K562 (cell line): ENCODE measurements at regions not wholly inside any gene's neighbourhood (a gene's known extent, or its start where the extent isn't known, plus 50 kb on each side); places are given as distances from the start of the nearest gene placed in this dataset.

Experiments
- ATAC-seq: fragments of 200-7000 bp; cut with Tn5 transposase; 3 replicates; pipeline ENCODE4 v1.9.1; 2020; ENCODE audit warnings: moderate library complexity
- BruUV-seq: library from RNA; stranded (reverse); fragments of 400-500 nt; replicated peaks from 2 replicates; lab custom pipeline; 2021; lab: Mats Ljungman, UMichigan
- CTCF ChIA-PET: fragments of 300-600 bp; formaldehyde crosslinking; extraction: SDS; loops from one replicate; lab custom pipeline; 2021; ENCODE audit warnings: low intra/inter-chr PET ratio; lab: Yijun Ruan, JAX
- POLR2A ChIA-PET: fragments of 300-600, 350-650 bp; sonication (Branson Sonifier 250); formaldehyde crosslinking; extraction: SDS; loops from one replicate; lab custom pipeline; 2021; ENCODE audit warnings: antibody characterized with exemption, inconsistent platforms; lab: Yijun Ruan, JAX
- DNase-seq, 4 experiments: peaks; one replicate each; pipeline versions ENCODE4 v3.0.0 to v3.0.0-alpha.2; 2011 to 2018; ENCODE audit warnings: low spot score in 3 of 4, mixed read lengths in 3 of 4; ENCODE audit errors: extremely low read depth in 1 of 4
- FAIRE-seq: peaks from 2 replicates; lab custom pipeline; 2011; peaks lifted over from hg19 to GRCh38; lab: Jason Lieb, UNC
- H2AFZ ChIP-seq: 2 replicates; pipeline ENCODE4 v1.6.0; 2011; ENCODE audit warnings: low read depth, low read length, control low read depth, inconsistent platforms
- H3K27ac ChIP-seq: fragments of 200-600 bp; 3 replicates; pipeline ENCODE4 v1.8.0; 2011; ENCODE audit warnings: low read depth, mild to moderate bottlenecking, control low read depth, inconsistent platforms, low read length, moderate library complexity, mixed read lengths; ENCODE audit errors: extremely low read depth
- H3K27me3 ChIP-seq, 2 experiments: fragments of 300-600 bp in 1 of 2; 2 replicates in 1 of 2; 3 replicates in 1 of 2; pipeline versions ENCODE4 v1.6.0 to v1.8.0; 2011; ENCODE audit warnings: inconsistent platforms in 2 of 2, low read length in 2 of 2, mild to moderate bottlenecking in 1 of 2, mixed read lengths in 1 of 2, moderate library complexity in 1 of 2; ENCODE audit not compliant: control insufficient read depth in 2 of 2, insufficient read depth in 2 of 2
- H3K36me3 ChIP-seq: fragments of 300-600 bp; 3 replicates; pipeline ENCODE4 v1.8.0; 2011; ENCODE audit warnings: mild to moderate bottlenecking, low read length, inconsistent platforms; ENCODE audit not compliant: control insufficient read depth, insufficient read depth
- H3K4me1 ChIP-seq, 2 experiments: fragments of 200-600 bp in 1 of 2; replicated peaks in 1 of 2; 2 replicates in 1 of 2; 3 replicates in 1 of 2; pipeline versions ENCODE4 v1.5.1 to v1.8.0; 2011; ENCODE audit warnings: inconsistent platforms in 2 of 2, low read length in 2 of 2, mild to moderate bottlenecking in 1 of 2, mixed read lengths in 1 of 2, moderate library complexity in 1 of 2; ENCODE audit not compliant: control insufficient read depth in 2 of 2, insufficient read depth in 2 of 2
- H3K4me2 ChIP-seq: 2 replicates; pipeline ENCODE4 v1.6.1; 2011; ENCODE audit warnings: low read length, control low read depth, inconsistent platforms, mixed read lengths; ENCODE audit not compliant: insufficient read depth
- H3K4me3 ChIP-seq: fragments of 200-600 bp; sonication (generic), shearing (Covaris generic); 2 replicates; pipeline ENCODE4 v1.5.1; 2016; ENCODE audit warnings: control low read depth, inconsistent platforms
- H3K79me2 ChIP-seq: fragments of 200-600 bp; 3 replicates; pipeline ENCODE4 v1.8.0; 2011; ENCODE audit warnings: low read length, inconsistent platforms; ENCODE audit not compliant: control insufficient read depth, insufficient read depth
- H3K9ac ChIP-seq, 2 experiments: 2 replicates each; pipeline versions ENCODE4 v1.6.0 to v1.6.1; 2011; ENCODE audit warnings: low read depth in 2 of 2, low read length in 2 of 2, control low read depth in 1 of 2, inconsistent platforms in 1 of 2, mild to moderate bottlenecking in 1 of 2, mixed read lengths in 1 of 2; ENCODE audit not compliant: insufficient read depth in 1 of 2
- H3K9me1 ChIP-seq: one replicate; pipeline ENCODE4 v1.6.0; 2011; ENCODE audit warnings: inconsistent platforms, mild to moderate bottlenecking, low read length, moderate library complexity; ENCODE audit not compliant: control insufficient read depth, insufficient read depth
- H3K9me3 ChIP-seq: replicated peaks from 2 replicates; pipeline ENCODE4 v1.5.1; 2011; ENCODE audit warnings: low read depth, low read length, inconsistent platforms; ENCODE audit not compliant: control insufficient read depth, insufficient read depth
- H4K20me1 ChIP-seq: replicated peaks from 2 replicates; pipeline ENCODE4 v1.6.1; 2011; ENCODE audit warnings: low read length, inconsistent platforms, mixed read lengths; ENCODE audit not compliant: control insufficient read depth, insufficient read depth
- BDP1 ChIP-seq: IDR thresholded peaks from 3 replicates; pipeline ENCODE4 v1.6.1; 2011; ENCODE audit not compliant: insufficient read length, insufficient read depth
- E2F4 ChIP-seq: sonication (generic); formaldehyde crosslinking; IDR thresholded peaks from 2 replicates; pipeline ENCODE4 v1.8.0; 2022; ENCODE audit warnings: mild to moderate bottlenecking, low read depth, missing genetic modification reagents
- FOSL1 ChIP-seq: fragments of 200-800 bp; sonication (Bioruptor generic); conservative IDR thresholded peaks from 2 replicates; pipeline ENCODE4 v1.6.1; 2016; ENCODE audit warnings: missing genetic modification characterization, missing compliant biosample characterization
- FOXA3 ChIP-seq, 2 experiments: fragments of 450-650 bp in 1 of 2; sonication (generic) in 1 of 2; formaldehyde crosslinking; IDR thresholded peaks in 1 of 2; conservative IDR thresholded peaks in 1 of 2; 2 replicates each; pipeline versions ENCODE4 v1.4.0 to v1.8.0; 2020 to 2022; ENCODE audit warnings: mild to moderate bottlenecking in 2 of 2, missing genetic modification reagents in 1 of 2
- HLTF ChIP-seq: fragments of 450-650 bp; IDR thresholded peaks from 2 replicates; pipeline ENCODE4 v1.6.1; 2016
- KDM2B ChIP-seq: fragments of 250-450 bp; sonication (Bioruptor Pico); IDR thresholded peaks from 2 replicates; pipeline ENCODE4 v1.8.0; 2021; ENCODE audit warnings: mild to moderate bottlenecking, moderate library complexity
- KLF1 ChIP-seq: fragments of 450-650 bp; IDR thresholded peaks from 2 replicates; pipeline ENCODE4 v1.6.1; 2016; ENCODE audit warnings: missing genetic modification characterization, missing compliant biosample characterization
- MIER1 ChIP-seq: fragments of 450-650 bp; IDR thresholded peaks from 2 replicates; pipeline ENCODE4 v1.6.1; 2016; ENCODE audit warnings: antibody characterized with exemption, mild to moderate bottlenecking, low read depth
- NFRKB ChIP-seq: fragments of 450-650 bp; IDR thresholded peaks from 2 replicates; pipeline ENCODE4 v1.6.1; 2016; ENCODE audit warnings: low read depth
- PHTF2 ChIP-seq: fragments of 250-450 bp; sonication (Bioruptor Pico); IDR thresholded peaks from 2 replicates; pipeline ENCODE4 v1.5.0; 2021; ENCODE audit warnings: mild to moderate bottlenecking
- SPI1 ChIP-seq: IDR thresholded peaks from 2 replicates; pipeline ENCODE4 v1.6.1; 2011; ENCODE audit warnings: low read depth, low read length, control low read depth, borderline replicate concordance
- THRA ChIP-seq: fragments of 450-650 bp; IDR thresholded peaks from 2 replicates; pipeline ENCODE4 v1.6.1; 2017; ENCODE audit warnings: mild to moderate bottlenecking, moderate library complexity
- TRIM28 ChIP-seq: fragments of 450-650 bp; IDR thresholded peaks from 2 replicates; pipeline ENCODE4 v1.6.1; 2017
- ZNF146 ChIP-seq: IDR thresholded peaks from one replicate; pipeline ENCODE4 v1.6.1; 2018; ENCODE audit warnings: missing compliant biosample characterization; ENCODE audit not compliant: unreplicated experiment
- ZNF212 ChIP-seq: fragments of 450-650 bp; formaldehyde crosslinking; IDR thresholded peaks from 2 replicates; pipeline ENCODE4 v1.4.0; 2020; ENCODE audit warnings: mild to moderate bottlenecking
- ZNF280B ChIP-seq: fragments of 250-450 bp; sonication (Bioruptor Pico); IDR thresholded peaks from 2 replicates; pipeline ENCODE4 v1.5.1; 2021; ENCODE audit warnings: mild to moderate bottlenecking
- ZNF57 ChIP-seq: fragments of 450-650 bp; formaldehyde crosslinking; IDR thresholded peaks from 2 replicates; pipeline ENCODE4 v1.4.0; 2020; ENCODE audit warnings: mild to moderate bottlenecking, moderate library complexity
- ZNF695 ChIP-seq: fragments of 450-650 bp; formaldehyde crosslinking; IDR thresholded peaks from 2 replicates; pipeline ENCODE4 v1.4.0; 2020; ENCODE audit warnings: mild to moderate bottlenecking, moderate library complexity
- WGBS: fragments of 100-300 bp; shearing (Covaris generic); methylation state at CpG from one replicate; pipeline ENCODE4 v1.1.6; 2016; ENCODE audit warnings: low coverage, mixed read lengths; ENCODE audit not compliant: insufficient coverage; ENCODE audit errors: missing lambda C conversion rate; 5-methylcytosine and 5-hydroxymethylcytosine counted together
- in situ Hi-C: fragments of 300-500 bp; cut with MboI; formaldehyde crosslinking; loops from 4 replicates; pipeline ENCODE4 v1.15.0; 2018; ENCODE audit warnings: inconsistent platforms, mixed read lengths
- intact Hi-C: fragments of 100-400 bp; cut with micrococcal nuclease; formaldehyde crosslinking; loops from 2 replicates; pipeline ENCODE4 v1.14.2; 2022

- TF ChIP-seq E2F4 (CRISPR knock-in tag) (no peak), NFRKB (no peak), BDP1 (no peak), ZNF695 (CRISPR knock-in tag) (no peak), KLF1 (no peak), FOSL1 (tag) (no peak)
Measured at GRCh38 chr2:15875969-15876705, 64.2 kb upstream of the MYCN start (continued).

GRCh38 chr2:15880226-15881119, 59.9 kb upstream of the MYCN start:
- 0% methylated on average over 5 of the region's 6 CpGs for WGBS
- Histone ChIP-seq H4K20me1 (no peaks in the 10 kb centered on the region), H3K9me1 (no peaks in the 10 kb centered on the region), H3K9ac (no peak overlapping the region), H2AFZ (no peak overlapping the region), H3K36me3 (no peaks in the 10 kb centered on the region), H3K27me3 (no peaks in the 10 kb centered on the region), H3K27ac (no peak overlapping the region), H3K4me2 (no peak overlapping the region), H3K79me2 (no peaks in the 10 kb centered on the region), H3K9me3 (no peaks in the 10 kb centered on the region), H3K4me1 (no peaks in the 10 kb centered on the region), H3K4me3 (no peak overlapping the region)
- ChIA-PET POLR2A (interaction anchor here (0.6 kb wide), 1 partner anchor 13 kb away, joined by 3 read pairs; no protein-coding TSS in a partner anchor), CTCF (no interaction called here)
- ATAC-seq (no peak), DNase-seq (no peak), FAIRE-seq (no peak)
- intact Hi-C loops (no loop called here), in situ Hi-C loops (no loop called here)
- TF ChIP-seq ZNF212 (CRISPR knock-in tag) (no peak), ZNF146 (CRISPR knock-in tag) (no peak), PHTF2 (CRISPR knock-in tag) (no peak), TRIM28 (no peak), SPI1 (no peak), HLTF (no peak), MIER1 (no peak), THRA (no peak), FOXA3 (CRISPR knock-in tag; conservative IDR thresholded peaks at IDR 0.05 in 1 of 2, IDR thresholded peaks at IDR 0.05 in 1 of 2) (no peak), ZNF57 (CRISPR knock-in tag) (no peak), KDM2B (CRISPR knock-in tag) (no peak), ZNF280B (no peak)
- BruUV-seq, result no TSS peak
